ENCODE measurements at regions not wholly inside any gene's neighbourhood (a gene's known extent, or its start where the extent isn't known, plus 50 kb on each side); places are given as distances from the start of the nearest gene placed in this dataset.

DNA sequence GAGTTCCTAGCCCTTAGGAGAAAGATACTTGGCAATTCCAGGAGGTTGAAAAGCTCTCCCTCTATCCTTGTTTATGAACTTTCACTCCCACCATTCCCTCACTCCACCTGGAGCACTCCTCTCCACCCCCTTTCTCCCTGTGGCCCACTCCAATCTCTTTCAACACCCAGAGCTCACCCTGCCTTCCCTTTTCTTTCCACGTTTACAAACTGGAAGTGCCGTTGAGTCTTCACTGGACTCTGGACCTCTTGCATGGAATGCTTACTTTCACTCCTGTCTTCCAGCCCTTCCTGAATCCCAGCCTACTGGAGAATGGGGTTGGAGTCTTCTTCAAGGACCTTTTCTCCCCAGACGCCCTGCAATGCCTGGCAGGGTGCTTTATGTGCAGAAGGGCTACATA, 198.5 kb downstream of the RHOU start:
- H4K20me1 ChIP-seq (ENCODE audit: insufficient read depth), result no peaks in the 10 kb centered on the region
- H3K27ac ChIP-seq, result no peak overlapping the region
- no peak overlapping the region for H3K9ac ChIP-seq
- no peak overlapping the region for H3K4me3 ChIP-seq (IDR thresholded peaks at IDR 0.05; ENCODE audit: insufficient read depth, low read depth, low read length)
- no peaks in the 10 kb centered on the region for H3K4me1 ChIP-seq (ENCODE audit: low read depth, poor library complexity, severe bottlenecking)
- no peak overlapping the region for H3K4me2 ChIP-seq
- H3K36me3 ChIP-seq (ENCODE audit: insufficient read depth), result no peaks in the 10 kb centered on the region
- no peaks in the 10 kb centered on the region for H3K79me2 ChIP-seq (ENCODE audit: insufficient read depth, low read depth)
- TF ChIP-seq, protein P1, sequence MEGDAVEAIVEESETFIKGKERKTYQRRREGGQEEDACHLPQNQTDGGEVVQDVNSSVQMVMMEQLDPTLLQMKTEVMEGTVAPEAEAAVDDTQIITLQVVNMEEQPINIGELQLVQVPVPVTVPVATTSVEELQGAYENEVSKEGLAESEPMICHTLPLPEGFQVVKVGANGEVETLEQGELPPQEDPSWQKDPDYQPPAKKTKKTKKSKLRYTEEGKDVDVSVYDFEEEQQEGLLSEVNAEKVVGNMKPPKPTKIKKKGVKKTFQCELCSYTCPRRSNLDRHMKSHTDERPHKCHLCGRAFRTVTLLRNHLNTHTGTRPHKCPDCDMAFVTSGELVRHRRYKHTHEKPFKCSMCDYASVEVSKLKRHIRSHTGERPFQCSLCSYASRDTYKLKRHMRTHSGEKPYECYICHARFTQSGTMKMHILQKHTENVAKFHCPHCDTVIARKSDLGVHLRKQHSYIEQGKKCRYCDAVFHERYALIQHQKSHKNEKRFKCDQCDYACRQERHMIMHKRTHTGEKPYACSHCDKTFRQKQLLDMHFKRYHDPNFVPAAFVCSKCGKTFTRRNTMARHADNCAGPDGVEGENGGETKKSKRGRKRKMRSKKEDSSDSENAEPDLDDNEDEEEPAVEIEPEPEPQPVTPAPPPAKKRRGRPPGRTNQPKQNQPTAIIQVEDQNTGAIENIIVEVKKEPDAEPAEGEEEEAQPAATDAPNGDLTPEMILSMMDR (conservative IDR thresholded peaks at IDR 0.05; ENCODE audit: low read depth, low read length), result no peak
- no peaks in the 10 kb centered on the region for H3K27me3 ChIP-seq (ENCODE audit: insufficient read depth, low read depth)
- no peak overlapping the region for H2AFZ ChIP-seq (ENCODE audit: low read depth)

DNA sequence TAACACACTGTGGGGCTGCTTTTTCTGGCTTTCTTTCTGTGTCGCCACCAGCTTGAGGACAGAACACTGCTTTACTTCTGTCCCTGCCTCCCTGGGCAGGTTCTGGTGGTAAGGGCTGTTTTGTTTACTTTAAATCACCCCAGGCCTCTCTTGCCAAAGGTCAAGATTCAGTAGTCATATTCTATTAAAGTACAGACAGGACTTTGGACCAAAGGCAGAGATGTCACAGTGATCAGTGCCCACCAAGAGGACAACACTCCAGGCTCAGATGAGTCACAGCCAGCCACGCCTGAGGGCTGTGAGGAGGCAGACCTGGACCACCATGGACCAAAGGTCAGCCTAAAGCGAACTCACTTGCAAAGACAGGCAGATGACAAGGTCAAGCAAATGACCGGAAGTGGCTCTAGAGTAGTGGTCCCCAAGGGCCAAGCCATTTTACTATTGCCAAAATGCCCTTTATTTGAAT, 200.0 kb downstream of the RHOU start:
- H2AFZ ChIP-seq (ENCODE audit: low read depth), result no peak overlapping the region
- no peaks in the 10 kb centered on the region for H3K27me3 ChIP-seq (ENCODE audit: insufficient read depth, low read depth)
- no peaks in the 10 kb centered on the region for H3K4me1 ChIP-seq (ENCODE audit: low read depth, poor library complexity, severe bottlenecking)
- H3K9ac ChIP-seq, result no peak overlapping the region
- H4K20me1 ChIP-seq (ENCODE audit: insufficient read depth), result no peaks in the 10 kb centered on the region
- no peaks in the 10 kb centered on the region for H3K79me2 ChIP-seq (ENCODE audit: insufficient read depth, low read depth)
- H3K27ac ChIP-seq, result no peak overlapping the region
- H3K4me2 ChIP-seq, result no peak overlapping the region
- TF ChIP-seq, protein P1 (conservative IDR thresholded peaks at IDR 0.05; ENCODE audit: low read depth, low read length), result no peak
- no peaks in the 10 kb centered on the region for H3K36me3 ChIP-seq (ENCODE audit: insufficient read depth)
- no peak overlapping the region for H3K4me3 ChIP-seq (IDR thresholded peaks at IDR 0.05; ENCODE audit: insufficient read depth, low read depth, low read length)

DNA sequence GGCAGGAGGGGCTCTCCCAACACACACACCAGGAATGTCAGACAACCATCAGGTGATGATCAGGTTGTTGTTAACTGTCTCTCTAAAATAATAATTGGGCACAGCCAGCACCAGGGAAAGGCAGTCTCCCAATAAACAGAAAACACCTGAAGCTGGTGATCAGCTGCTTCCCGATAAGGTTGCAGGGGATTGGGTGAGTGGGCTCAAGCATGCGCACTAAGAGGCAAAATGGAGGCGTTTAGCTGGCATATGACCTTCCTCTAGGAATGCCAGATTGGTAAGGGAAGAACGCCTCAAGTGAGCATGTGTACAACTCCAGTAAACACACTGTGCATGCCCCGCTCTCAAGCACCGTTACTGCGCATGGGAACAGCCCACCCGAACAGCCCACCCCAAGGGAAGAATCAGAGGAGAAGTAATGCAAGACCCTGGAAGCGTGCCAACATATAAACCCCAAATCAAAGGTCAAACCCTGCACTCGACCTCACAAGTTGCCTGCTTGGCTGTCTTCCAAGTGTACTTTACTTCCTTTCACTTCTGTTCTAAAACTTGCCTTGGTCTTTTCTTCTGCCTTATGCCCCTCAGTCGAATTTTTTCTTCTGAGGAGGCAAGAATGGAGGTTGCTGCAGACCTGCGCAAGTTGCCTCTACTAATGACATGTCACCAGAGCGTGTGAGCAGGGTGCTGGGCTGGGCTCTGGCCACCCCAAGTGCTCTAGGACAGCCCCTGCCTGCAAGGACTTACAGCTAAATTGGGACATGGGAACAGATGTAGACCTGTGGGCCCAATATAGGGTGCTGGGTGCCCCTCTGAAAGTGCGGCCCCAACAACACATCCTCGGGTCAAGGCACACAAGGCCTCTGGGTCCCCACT, 200.8 kb downstream of the RHOU start:
- H3K27ac ChIP-seq, result no peak overlapping the region
- no peaks in the 10 kb centered on the region for H3K36me3 ChIP-seq (ENCODE audit: insufficient read depth)
- H3K79me2 ChIP-seq (ENCODE audit: insufficient read depth, low read depth), result no peaks in the 10 kb centered on the region
- no peaks in the 10 kb centered on the region for H3K4me1 ChIP-seq (ENCODE audit: low read depth, poor library complexity, severe bottlenecking)
- TF ChIP-seq, protein P1 (conservative IDR thresholded peaks at IDR 0.05; ENCODE audit: low read depth, low read length), result no peak
- H3K4me2 ChIP-seq, result no peak overlapping the region
- no peak overlapping the region for H2AFZ ChIP-seq (ENCODE audit: low read depth)
- no peaks in the 10 kb centered on the region for H4K20me1 ChIP-seq (ENCODE audit: insufficient read depth)
- H3K4me3 ChIP-seq (IDR thresholded peaks at IDR 0.05; ENCODE audit: insufficient read depth, low read depth, low read length), result no peak overlapping the region
- no peak overlapping the region for H3K9ac ChIP-seq
- H3K27me3 ChIP-seq (ENCODE audit: insufficient read depth, low read depth), result no peaks in the 10 kb centered on the region

DNA sequence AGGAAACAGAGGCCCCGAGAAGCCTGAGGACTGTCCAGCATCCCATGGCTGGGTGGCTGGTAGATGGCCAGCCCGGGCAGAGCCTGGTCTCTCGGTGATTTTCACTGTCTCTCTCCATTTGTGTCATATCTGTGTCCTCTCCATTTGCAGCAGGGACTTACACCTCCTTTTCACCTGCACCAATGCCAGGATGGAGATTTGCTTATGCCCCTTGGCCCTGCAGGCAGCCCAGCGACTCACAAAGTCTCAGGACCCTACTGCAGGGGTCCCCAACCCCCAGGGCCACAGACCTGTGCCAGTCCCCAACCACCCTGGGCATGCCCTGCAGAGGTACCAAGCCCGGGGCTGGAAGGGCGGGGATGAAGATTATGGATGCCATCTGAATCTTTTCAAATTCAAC, 201.6 kb downstream of the RHOU start:
- Histone ChIP-seq H3K4me1 (ENCODE audit: low read depth, poor library complexity, severe bottlenecking) (no peaks in the 10 kb centered on the region), H4K20me1 (ENCODE audit: insufficient read depth) (no peaks in the 10 kb centered on the region), H3K4me3 (IDR thresholded peaks at IDR 0.05; ENCODE audit: insufficient read depth, low read depth, low read length) (no peak overlapping the region), H3K27me3 (ENCODE audit: insufficient read depth, low read depth) (no peaks in the 10 kb centered on the region), H3K4me2 (no peak overlapping the region), H3K79me2 (ENCODE audit: insufficient read depth, low read depth) (no peaks in the 10 kb centered on the region), H3K36me3 (ENCODE audit: insufficient read depth) (no peaks in the 10 kb centered on the region), H3K9ac (no peak overlapping the region), H2AFZ (ENCODE audit: low read depth) (no peak overlapping the region), H3K27ac (no peak overlapping the region)
- TF ChIP-seq, protein P1 (conservative IDR thresholded peaks at IDR 0.05; ENCODE audit: low read depth, low read length), result no peak
